ENCODE measurements at regions not wholly inside any gene's neighbourhood (a gene's known extent, or its start where the extent isn't known, plus 50 kb on each side); places are given as distances from the start of the nearest gene placed in this dataset.

- H3K27me3 Mint-ChIP-seq, result no peaks in the 10 kb centered on the region
- H3K4me3 Mint-ChIP-seq, result no peak overlapping the region
- no peaks in the 10 kb centered on the region for H3K36me3 Mint-ChIP-seq (ENCODE audit: low read depth)
- H3K4me1 Mint-ChIP-seq (ENCODE audit: low read depth), result no peaks in the 10 kb centered on the region
- intact Hi-C loops (cut with micrococcal nuclease), result no loop called here
- H3K27ac Mint-ChIP-seq, result no peak overlapping the region
- peaks cover 9% of the 10 kb centered on the region for H3K9me3 Mint-ChIP-seq
These were observed 837.6 kb upstream of the GHITM start for GRCh38 chr10:83301732-83302131.

GRCh38 chr10:83302623-83303022 lies 836.7 kb upstream of the GHITM start:
- intact Hi-C loops (cut with micrococcal nuclease), result no loop called here
- no peaks in the 10 kb centered on the region for H3K27me3 Mint-ChIP-seq
- no peaks in the 10 kb centered on the region for H3K36me3 Mint-ChIP-seq (ENCODE audit: low read depth)
- no peaks in the 10 kb centered on the region for H3K4me1 Mint-ChIP-seq (ENCODE audit: low read depth)
- peaks cover 4% of the 10 kb centered on the region for H3K9me3 Mint-ChIP-seq
- H3K4me3 Mint-ChIP-seq, result no peak overlapping the region
- H3K27ac Mint-ChIP-seq, result no peak overlapping the region

DNA sequence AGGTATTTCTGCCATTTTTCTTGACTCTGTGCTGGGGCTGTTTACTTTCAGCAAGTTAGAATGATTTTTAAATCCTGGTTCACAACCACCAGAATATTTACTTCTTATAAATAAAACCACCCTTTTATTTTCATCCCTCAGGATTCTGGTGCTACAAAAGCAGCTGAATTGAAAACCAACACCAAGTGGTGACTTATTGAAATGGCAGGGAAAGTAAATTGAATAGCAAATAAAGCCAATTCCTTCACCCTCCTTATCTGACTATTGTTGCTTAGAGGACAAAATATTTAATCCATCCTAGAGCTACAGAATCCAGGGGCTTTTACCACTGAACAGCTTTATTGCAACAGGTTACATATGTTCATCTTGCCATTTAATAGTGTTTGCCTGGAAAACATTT lies 828.6 kb upstream of the GHITM start:
- Mint-ChIP-seq H3K4me3 (no peak overlapping the region), H3K27ac (no peak overlapping the region), H3K27me3 (no peaks in the 10 kb centered on the region), H3K9me3 (peaks cover 18% of the 10 kb centered on the region), H3K4me1 (ENCODE audit: low read depth) (no peaks in the 10 kb centered on the region), H3K36me3 (ENCODE audit: low read depth) (no peaks in the 10 kb centered on the region)
- intact Hi-C loops (cut with micrococcal nuclease), result no loop called here

- no peaks in the 10 kb centered on the region for H3K27me3 Mint-ChIP-seq
- H3K36me3 Mint-ChIP-seq (ENCODE audit: low read depth), result no peaks in the 10 kb centered on the region
- H3K4me3 Mint-ChIP-seq, result no peak overlapping the region
- intact Hi-C loops (cut with micrococcal nuclease), result no loop called here
- H3K4me1 Mint-ChIP-seq (ENCODE audit: low read depth), result no peaks in the 10 kb centered on the region
- H3K27ac Mint-ChIP-seq, result no peak overlapping the region
- H3K9me3 Mint-ChIP-seq, result peaks cover 21% of the 10 kb centered on the region
These were observed 826.7 kb upstream of the GHITM start for GRCh38 chr10:83312570-83312969.

DNA sequence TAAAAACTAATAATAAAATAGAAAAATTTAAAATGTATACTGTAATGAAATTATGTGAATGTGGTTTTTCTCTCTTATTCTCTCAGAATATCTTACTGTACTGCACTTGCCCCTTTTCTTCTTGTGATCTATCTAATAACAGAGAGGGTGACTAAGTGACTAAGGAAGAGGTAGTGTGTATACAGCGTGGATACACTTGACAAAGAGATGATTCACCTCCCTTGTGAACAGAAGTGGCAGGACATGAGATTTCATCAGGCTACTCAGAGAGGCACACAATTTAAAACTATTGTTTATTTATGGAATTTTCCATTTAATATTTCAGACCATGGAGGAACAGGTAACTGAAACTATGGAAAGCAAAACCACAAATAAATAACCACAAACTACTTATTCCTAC lies 806.6 kb upstream of the GHITM start:
- no peaks in the 10 kb centered on the region for H3K36me3 Mint-ChIP-seq (ENCODE audit: low read depth)
- intact Hi-C loops (cut with micrococcal nuclease), result no loop called here
- H3K4me1 Mint-ChIP-seq (ENCODE audit: low read depth), result no peaks in the 10 kb centered on the region
- H3K27ac Mint-ChIP-seq, result no peak overlapping the region
- no peaks in the 10 kb centered on the region for H3K27me3 Mint-ChIP-seq
- peaks cover 8% of the 10 kb centered on the region for H3K9me3 Mint-ChIP-seq
- no peak overlapping the region for H3K4me3 Mint-ChIP-seq

GRCh38 chr10:83333566-83333965 lies 805.7 kb upstream of the GHITM start:
- no peaks in the 10 kb centered on the region for H3K36me3 Mint-ChIP-seq (ENCODE audit: low read depth)
- H3K4me1 Mint-ChIP-seq (ENCODE audit: low read depth), result no peaks in the 10 kb centered on the region
- no peak overlapping the region for H3K27ac Mint-ChIP-seq
- no peaks in the 10 kb centered on the region for H3K27me3 Mint-ChIP-seq
- intact Hi-C loops (cut with micrococcal nuclease), result no loop called here
- H3K9me3 Mint-ChIP-seq, result peaks cover 8% of the 10 kb centered on the region
- H3K4me3 Mint-ChIP-seq, result no peak overlapping the region

DNA sequence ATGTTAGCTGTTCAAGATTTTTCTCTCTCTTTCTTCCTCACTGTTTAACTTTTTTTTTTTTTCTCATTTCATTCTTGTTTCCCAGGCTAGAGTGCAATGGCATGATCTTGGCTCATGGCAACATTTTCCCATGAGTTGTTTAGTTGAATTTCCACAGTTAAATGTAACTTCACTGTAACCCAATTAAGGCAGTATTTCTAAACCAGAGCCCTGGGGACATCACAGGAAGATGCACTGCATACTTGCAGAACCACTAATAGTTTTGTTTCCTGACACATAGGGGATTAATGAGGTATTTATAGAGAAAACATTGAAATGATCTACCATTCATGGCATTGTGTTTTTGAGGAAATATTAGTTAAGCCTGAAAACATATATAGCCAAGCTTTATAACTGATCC lies 795.6 kb upstream of the GHITM start:
- Mint-ChIP-seq H3K27ac (no peak overlapping the region), H3K36me3 (ENCODE audit: low read depth) (no peaks in the 10 kb centered on the region), H3K4me1 (ENCODE audit: low read depth) (no peaks in the 10 kb centered on the region), H3K9me3 (peaks cover 28% of the 10 kb centered on the region), H3K27me3 (no peaks in the 10 kb centered on the region), H3K4me3 (no peak overlapping the region)
- intact Hi-C loops (cut with micrococcal nuclease), result no loop called here

DNA sequence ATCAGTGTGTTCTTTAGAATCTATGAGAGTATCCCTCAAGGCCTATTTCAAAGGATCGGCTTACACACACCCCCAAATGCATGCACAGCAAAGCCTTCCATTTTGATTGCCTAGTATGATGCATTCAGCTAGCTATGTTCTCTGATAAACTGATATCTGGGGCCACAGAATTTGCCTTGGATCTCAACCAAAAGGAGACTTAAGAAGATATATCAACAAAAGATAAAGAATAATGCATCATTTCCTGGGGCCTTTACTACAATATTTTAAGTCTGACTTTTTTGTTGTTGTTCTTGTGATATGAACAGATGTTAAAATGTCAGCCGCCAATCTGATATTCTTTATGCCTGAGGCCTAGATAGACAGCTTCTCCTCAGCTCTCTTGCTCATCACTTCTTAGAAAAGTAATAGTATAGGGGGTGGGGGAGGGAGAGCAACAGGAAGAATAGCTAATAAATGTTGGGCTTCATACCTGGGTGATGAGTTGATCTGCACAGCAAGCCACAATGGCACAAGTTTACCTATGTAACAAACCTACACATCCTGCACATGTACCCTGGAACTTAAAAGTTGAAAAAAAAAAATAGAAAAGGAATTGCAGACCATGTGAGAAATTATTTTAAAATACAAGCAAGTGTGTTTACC lies 792.9 kb upstream of the GHITM start:
- H3K9me3 Mint-ChIP-seq, result peaks cover 17% of the 10 kb centered on the region
- H3K27ac Mint-ChIP-seq, result no peak overlapping the region
- H3K4me3 Mint-ChIP-seq, result no peak overlapping the region
- H3K27me3 Mint-ChIP-seq, result no peaks in the 10 kb centered on the region
- H3K36me3 Mint-ChIP-seq (ENCODE audit: low read depth), result no peaks in the 10 kb centered on the region
- H3K4me1 Mint-ChIP-seq (ENCODE audit: low read depth), result no peaks in the 10 kb centered on the region
- intact Hi-C loops (cut with micrococcal nuclease), result no loop called here

GRCh38 chr10:83352588-83352987 lies 786.7 kb upstream of the GHITM start:
- intact Hi-C loops (cut with micrococcal nuclease), result no loop called here
- Mint-ChIP-seq H3K27me3 (no peaks in the 10 kb centered on the region), H3K9me3 (peaks cover 9% of the 10 kb centered on the region), H3K4me1 (ENCODE audit: low read depth) (no peaks in the 10 kb centered on the region), H3K27ac (no peak overlapping the region), H3K4me3 (no peak overlapping the region), H3K36me3 (ENCODE audit: low read depth) (no peaks in the 10 kb centered on the region)

DNA sequence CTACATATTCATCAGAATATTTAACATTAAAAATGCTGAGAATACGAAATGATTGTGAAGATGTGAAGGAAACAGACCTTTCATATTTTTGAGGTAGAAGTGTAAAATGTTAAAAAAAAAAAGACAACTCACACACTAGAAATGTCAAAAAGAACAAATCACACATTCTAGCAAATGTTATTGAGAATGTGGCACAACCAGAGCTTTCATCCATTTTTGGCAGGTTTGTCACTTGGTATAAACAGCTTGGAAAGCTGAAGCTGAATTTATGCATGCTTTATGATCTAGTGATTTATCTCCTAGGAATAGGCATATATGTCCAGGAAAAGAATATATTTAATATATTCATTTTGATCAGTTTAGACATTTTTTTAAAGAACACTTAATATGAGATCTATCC lies 784.9 kb upstream of the GHITM start:
- Mint-ChIP-seq H3K27me3 (no peaks in the 10 kb centered on the region), H3K9me3 (peaks cover 9% of the 10 kb centered on the region), H3K4me1 (ENCODE audit: low read depth) (no peaks in the 10 kb centered on the region), H3K36me3 (ENCODE audit: low read depth) (no peaks in the 10 kb centered on the region), H3K27ac (no peak overlapping the region), H3K4me3 (no peak overlapping the region)
- intact Hi-C loops (cut with micrococcal nuclease), result no loop called here

DNA sequence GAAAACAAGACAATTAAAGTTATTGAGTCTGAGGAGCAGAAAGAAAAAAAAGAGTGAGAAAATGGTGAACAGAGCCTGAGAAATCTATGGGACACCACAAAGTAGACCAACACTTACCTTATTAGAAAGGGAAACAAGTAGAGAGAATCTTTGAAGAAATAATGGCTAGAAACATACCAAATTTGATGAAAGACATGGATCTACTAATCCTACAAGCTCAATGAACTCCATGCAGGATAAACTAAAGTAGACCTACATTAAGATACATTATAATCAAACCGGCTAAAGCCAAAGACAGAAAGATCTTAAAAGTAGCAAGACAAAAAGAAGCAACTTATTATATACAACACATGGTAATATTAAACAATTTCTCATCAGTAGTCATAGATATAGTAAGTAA lies 782.3 kb upstream of the GHITM start:
- H3K36me3 Mint-ChIP-seq (ENCODE audit: low read depth), result no peaks in the 10 kb centered on the region
- intact Hi-C loops (cut with micrococcal nuclease), result no loop called here
- no peaks in the 10 kb centered on the region for H3K27me3 Mint-ChIP-seq
- H3K27ac Mint-ChIP-seq, result no peak overlapping the region
- no peak overlapping the region for H3K4me3 Mint-ChIP-seq
- peaks cover 17% of the 10 kb centered on the region for H3K9me3 Mint-ChIP-seq
- no peaks in the 10 kb centered on the region for H3K4me1 Mint-ChIP-seq (ENCODE audit: low read depth)

DNA sequence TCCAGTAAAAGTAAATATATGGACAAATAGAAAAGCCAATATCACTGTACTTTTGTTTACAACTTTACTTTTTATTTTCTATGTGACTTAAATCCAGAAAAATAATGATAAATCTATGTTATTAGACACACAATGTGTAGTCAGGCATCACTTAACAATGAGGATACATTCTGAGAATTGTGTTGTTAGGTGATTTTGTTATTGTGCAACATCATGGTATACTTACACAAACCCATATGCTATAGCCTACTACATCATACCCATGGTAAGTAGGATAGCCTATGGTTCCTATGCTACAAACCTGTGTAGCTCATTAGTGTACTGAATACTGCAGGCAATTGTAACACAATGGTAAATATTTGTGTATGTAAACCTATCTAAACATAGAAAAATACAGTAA lies 781.7 kb upstream of the GHITM start:
- Mint-ChIP-seq H3K4me1 (ENCODE audit: low read depth) (no peaks in the 10 kb centered on the region), H3K36me3 (ENCODE audit: low read depth) (no peaks in the 10 kb centered on the region), H3K4me3 (no peak overlapping the region), H3K9me3 (peaks cover 18% of the 10 kb centered on the region), H3K27me3 (no peaks in the 10 kb centered on the region), H3K27ac (no peak overlapping the region)
- intact Hi-C loops (cut with micrococcal nuclease), result no loop called here

DNA sequence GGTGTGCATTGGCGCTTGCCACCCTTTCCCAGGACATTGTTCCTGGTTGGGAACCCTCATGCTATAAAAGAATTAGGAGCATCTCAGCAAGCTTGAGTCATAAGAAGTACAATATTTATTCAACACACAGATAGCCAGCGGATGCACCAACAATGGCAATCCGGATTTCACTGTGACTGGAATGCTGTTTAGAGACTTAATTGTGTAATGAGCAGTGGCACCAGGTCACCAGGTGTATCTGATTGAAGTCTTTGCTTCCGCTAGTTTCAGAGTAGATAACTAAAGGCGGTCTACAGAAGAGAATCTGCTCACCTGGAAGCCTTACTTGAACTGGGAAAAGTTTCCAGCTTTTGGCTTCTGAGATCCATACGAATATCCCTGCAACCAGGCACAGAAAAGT lies 772.3 kb upstream of the GHITM start:
- no peaks in the 10 kb centered on the region for H3K27me3 Mint-ChIP-seq
- H3K4me1 Mint-ChIP-seq (ENCODE audit: low read depth), result no peaks in the 10 kb centered on the region
- H3K9me3 Mint-ChIP-seq, result peaks cover 8% of the 10 kb centered on the region
- intact Hi-C loops (cut with micrococcal nuclease), result no loop called here
- no peaks in the 10 kb centered on the region for H3K36me3 Mint-ChIP-seq (ENCODE audit: low read depth)
- no peak overlapping the region for H3K27ac Mint-ChIP-seq
- no peak overlapping the region for H3K4me3 Mint-ChIP-seq

- intact Hi-C loops (cut with micrococcal nuclease), result no loop called here
- H3K9me3 Mint-ChIP-seq, result peaks cover 11% of the 10 kb centered on the region
These were observed 767.4 kb upstream of the GHITM start for GRCh38 chr10:83371696-83372490.

DNA sequence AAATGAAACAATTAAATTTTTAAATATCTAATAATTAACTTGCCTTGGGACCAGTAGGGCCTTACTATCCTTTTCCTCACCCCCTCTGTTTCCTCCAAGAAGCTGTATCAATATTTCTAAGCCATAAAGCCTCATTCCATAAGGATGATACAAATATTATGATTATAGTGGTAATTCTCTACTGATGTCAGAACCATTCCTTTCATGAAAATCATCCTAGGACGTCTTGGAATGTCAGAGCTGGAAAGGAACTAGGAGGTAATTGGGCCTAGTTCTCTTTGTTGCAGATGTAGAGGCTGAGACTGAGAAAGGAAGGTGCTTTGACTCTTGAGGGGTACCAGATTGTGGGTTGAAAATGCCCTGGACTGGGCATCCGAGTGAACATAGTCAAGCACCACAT lies 766.7 kb upstream of the GHITM start:
- Mint-ChIP-seq H3K9me3 (peaks cover 11% of the 10 kb centered on the region), H3K27me3 (no peaks in the 10 kb centered on the region), H3K27ac (no peak overlapping the region), H3K4me3 (no peak overlapping the region), H3K4me1 (ENCODE audit: low read depth) (no peaks in the 10 kb centered on the region), H3K36me3 (ENCODE audit: low read depth) (no peaks in the 10 kb centered on the region)
- intact Hi-C loops (cut with micrococcal nuclease), result no loop called here

More at GRCh38 chr10:83371696-83372490, 767.4 kb upstream of the GHITM start:
- Mint-ChIP-seq H3K27ac (no peak overlapping the region), H3K27me3 (no peaks in the 10 kb centered on the region), H3K4me3 (no peak overlapping the region), H3K36me3 (ENCODE audit: low read depth) (no peaks in the 10 kb centered on the region), H3K4me1 (ENCODE audit: low read depth) (no peaks in the 10 kb centered on the region)
